Neutrophil (primary cell): ENCODE measurements at regions not wholly inside any gene's neighbourhood (a gene's known extent, or its start where the extent isn't known, plus 50 kb on each side); places are given as distances from the start of the nearest gene placed in this dataset.

Experiments used
- H3K27ac ChIP-seq: fragments of 200-600 bp; sonication (generic); 2 replicates; pipeline ENCODE4 v1.5.1; 2016; ENCODE audit warnings: mild to moderate bottlenecking, moderate library complexity
- H3K27me3 ChIP-seq: fragments of 200-600 bp; sonication (generic); 2 replicates; pipeline ENCODE4 v1.6.0; 2016; ENCODE audit warnings: mild to moderate bottlenecking
- H3K36me3 ChIP-seq: fragments of 200-600 bp; sonication (generic); 2 replicates; pipeline ENCODE4 v1.5.1; 2017
- H3K4me1 ChIP-seq, 2 experiments: fragments of 200-600 bp in 1 of 2; sonication (generic) in 1 of 2; 1 replicate in 1 of 2; 2 replicates in 1 of 2; pipeline versions ENCODE4 v1.5.1 to v1.6.1; 2013 to 2016; ENCODE audit warnings: low read depth in 1 of 2, low read length in 1 of 2, mild to moderate bottlenecking in 1 of 2, moderate library complexity in 1 of 2; ENCODE audit not compliant: control insufficient read depth in 1 of 2, insufficient read depth in 1 of 2
- H3K4me3 ChIP-seq, 2 experiments: fragments of 200-600 bp in 1 of 2; sonication (generic) in 1 of 2; 1 replicate in 1 of 2; 2 replicates in 1 of 2; pipeline ENCODE4 v1.5.1; 2013 to 2016; ENCODE audit warnings: low read depth in 1 of 2, low read length in 1 of 2, mild to moderate bottlenecking in 1 of 2, moderate library complexity in 1 of 2
- H3K9me3 ChIP-seq: fragments of 200-600 bp; sonication (generic); 2 replicates; pipeline ENCODE4 v1.5.1; 2016
- CTCF ChIP-seq: fragments of 200-600 bp; sonication (generic); IDR thresholded peaks from 2 replicates; pipeline ENCODE4 v1.5.1; 2016; ENCODE audit warnings: antibody characterized with exemption

DNA sequence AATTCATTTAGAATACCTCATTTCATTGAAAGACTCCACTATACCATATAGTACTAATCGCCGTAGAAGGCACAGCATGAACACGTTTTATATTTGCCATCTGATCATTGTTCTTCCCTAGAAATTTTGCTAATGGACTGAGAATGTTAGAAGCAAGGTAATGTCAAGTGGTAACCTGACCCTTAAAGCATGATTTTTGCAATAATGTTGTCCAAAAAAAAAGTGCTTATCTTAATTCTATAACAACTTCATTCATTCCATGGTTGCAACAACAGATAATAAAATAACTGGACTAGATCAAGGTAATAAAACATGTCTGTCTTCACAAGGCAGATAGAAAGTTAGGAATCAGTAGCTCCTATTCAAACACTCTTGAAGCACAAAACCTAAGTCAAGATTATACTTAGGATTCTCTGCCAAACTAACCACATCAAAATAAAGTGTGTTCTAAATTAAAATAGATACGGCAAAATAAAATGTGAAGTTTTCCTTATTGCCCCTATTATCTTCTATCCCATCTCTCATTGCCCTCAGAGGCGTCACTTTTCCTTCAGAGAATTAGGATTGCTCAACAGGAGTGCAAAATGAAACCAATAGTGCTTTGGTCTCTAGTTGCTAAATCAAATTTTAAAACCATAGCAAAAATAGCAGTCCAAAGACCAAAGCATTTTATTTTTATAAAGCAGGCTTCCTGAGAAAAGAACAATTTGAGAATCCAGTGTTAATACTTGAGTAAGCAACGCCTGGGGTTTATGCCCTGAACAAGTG lies 317.4 kb upstream of the UBE2E2 start:
- Histone ChIP-seq H3K36me3 (no peaks in the 10 kb centered on the region), H3K4me3 (no peak overlapping the region)

GRCh38 chr3:22886439-22887068 lies 316.6 kb upstream of the UBE2E2 start:
- no peaks in the 10 kb centered on the region for H3K36me3 ChIP-seq
- H3K27me3 ChIP-seq = no peaks in the 10 kb centered on the region
- no peaks in the 10 kb centered on the region for H3K4me1 ChIP-seq
- no peak overlapping the region for H3K4me3 ChIP-seq
- H3K9me3 ChIP-seq = no peaks in the 10 kb centered on the region
- no peak for TF ChIP-seq CTCF
- H3K27ac ChIP-seq = no peak overlapping the region

More for the DNA sequence above, 317.4 kb upstream of the UBE2E2 start:
- no peak for TF ChIP-seq CTCF
- Histone ChIP-seq H3K27ac (no peak overlapping the region), H3K9me3 (no peaks in the 10 kb centered on the region), H3K4me1 (no peaks in the 10 kb centered on the region), H3K27me3 (no peaks in the 10 kb centered on the region)

GRCh38 chr3:22887664-22888291 lies 315.3 kb upstream of the UBE2E2 start:
- no peak overlapping the region for H3K27ac ChIP-seq
- TF ChIP-seq CTCF = no peak
- no peaks in the 10 kb centered on the region for H3K27me3 ChIP-seq
- no peaks in the 10 kb centered on the region for H3K4me1 ChIP-seq
- no peak overlapping the region for H3K4me3 ChIP-seq
- no peaks in the 10 kb centered on the region for H3K9me3 ChIP-seq
- H3K36me3 ChIP-seq = no peaks in the 10 kb centered on the region

GRCh38 chr3:22893101-22893500 lies 310.0 kb upstream of the UBE2E2 start:
- H3K27ac ChIP-seq = no peak overlapping the region
- H3K36me3 ChIP-seq = no peaks in the 10 kb centered on the region
- no peaks in the 10 kb centered on the region for H3K4me1 ChIP-seq
- H3K9me3 ChIP-seq = no peaks in the 10 kb centered on the region
- no peak overlapping the region for H3K4me3 ChIP-seq
- TF ChIP-seq CTCF = no peak
- no peaks in the 10 kb centered on the region for H3K27me3 ChIP-seq

DNA sequence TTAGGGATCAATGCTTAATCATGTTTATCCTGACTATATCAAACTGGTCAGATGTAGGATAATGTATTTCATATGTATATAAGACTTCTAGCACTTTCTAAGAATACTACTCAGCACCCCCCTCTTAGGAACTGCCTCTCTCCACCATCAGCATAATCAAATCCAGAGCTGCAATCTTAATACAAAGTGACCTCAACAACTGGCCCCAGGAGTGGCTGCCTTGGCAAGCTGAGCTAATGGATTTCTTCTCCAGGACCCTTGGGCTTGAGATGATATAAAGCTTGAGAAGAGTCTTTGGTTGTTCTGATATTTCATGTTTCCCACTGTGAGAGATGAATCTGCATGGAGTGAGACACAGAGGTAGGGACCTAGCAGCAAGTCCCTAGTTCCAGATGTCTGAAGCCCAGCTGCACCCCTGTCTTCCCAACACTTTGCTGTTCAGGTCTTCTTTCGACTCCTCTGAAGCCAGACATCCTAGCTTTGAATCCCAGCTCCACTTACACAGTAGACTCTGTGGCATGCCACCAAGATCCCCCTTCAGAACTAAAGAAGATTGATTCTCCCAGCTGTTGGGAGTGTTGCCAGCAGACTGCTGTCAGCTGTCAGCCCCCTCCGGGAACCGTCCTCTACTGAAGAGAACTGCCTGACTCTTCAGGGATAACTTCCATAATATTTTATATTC lies 309.3 kb upstream of the UBE2E2 start:
- no peaks in the 10 kb centered on the region for H3K36me3 ChIP-seq
- no peak overlapping the region for H3K4me3 ChIP-seq
- H3K4me1 ChIP-seq = no peaks in the 10 kb centered on the region
- no peak overlapping the region for H3K27ac ChIP-seq
- TF ChIP-seq CTCF = no peak
- H3K9me3 ChIP-seq = no peaks in the 10 kb centered on the region
- H3K27me3 ChIP-seq = no peaks in the 10 kb centered on the region
